T47D (cell line): ENCODE measurements at regions not wholly inside any gene's neighbourhood (a gene's known extent, or its start where the extent isn't known, plus 50 kb on each side); places are given as distances from the start of the nearest gene placed in this dataset.

ENCODE experiments used
- DNase-seq, 2 experiments: peaks; one replicate each; pipeline versions ENCODE4 v3.0.0 to v3.0.0-alpha.2; 2011 to 2012; ENCODE audit warnings: low read depth in 1 of 2, low spot score in 1 of 2
- JUND ChIP-seq: IDR thresholded peaks from 2 replicates; pipeline ENCODE4 v1.6.1; 2012; ENCODE audit warnings: low read depth
- in situ Hi-C: cut with HindIII; loops from 2 replicates; pipeline ENCODE4 v1.10.0; 2016; ENCODE audit warnings: low sequenced_read_pairs, low pct_unique_long_range_greater_than_20kb

- DNase-seq, result no peak
Measured at GRCh38 chr2:153057743-153058142, 339.3 kb downstream of the ARL6IP6 start.

GRCh38 chr2:153055182-153055581 is 336.8 kb downstream of the ARL6IP6 start:
- in situ Hi-C loops, result no loop called here
- no peak for TF ChIP-seq JUND
- peak in 1 of 2 experiments; percentile 19 for DNase-seq

More at GRCh38 chr2:153057743-153058142, 339.3 kb downstream of the ARL6IP6 start:
- no peak for TF ChIP-seq JUND
- in situ Hi-C loops, result no loop called here

GRCh38 chr2:153052807-153053559 is 334.6 kb downstream of the ARL6IP6 start:
- in situ Hi-C loops, result no loop called here
- no peak for TF ChIP-seq JUND
- no peak for DNase-seq

GRCh38 chr2:153047220-153047619 is 328.8 kb downstream of the ARL6IP6 start:
- DNase-seq, result no peak
- no peak for TF ChIP-seq JUND
- in situ Hi-C loops, result no loop called here

- no peak for TF ChIP-seq JUND
- no peak for DNase-seq
- in situ Hi-C loops, result no loop called here
Measured at GRCh38 chr2:153043385-153043784, 325.0 kb downstream of the ARL6IP6 start.

- no peak for DNase-seq
- in situ Hi-C loops, result no loop called here
- no peak for TF ChIP-seq JUND
Measured at GRCh38 chr2:153028626-153029025, 310.2 kb downstream of the ARL6IP6 start.

- no peak for DNase-seq
- TF ChIP-seq JUND, result no peak
- in situ Hi-C loops, result no loop called here
Measured at GRCh38 chr2:153027533-153027932, 309.1 kb downstream of the ARL6IP6 start.

GRCh38 chr2:153020201-153020600 is 301.8 kb downstream of the ARL6IP6 start:
- no peak for DNase-seq
- no peak for TF ChIP-seq JUND
- in situ Hi-C loops, result no loop called here

GRCh38 chr2:153005071-153005730 is 286.8 kb downstream of the ARL6IP6 start:
- in situ Hi-C loops, result no loop called here
- no peak for DNase-seq
- TF ChIP-seq JUND, result no peak

- in situ Hi-C loops, result no loop called here
- no peak for TF ChIP-seq JUND
- no peak for DNase-seq
Measured at GRCh38 chr2:153004627-153005026, 286.2 kb downstream of the ARL6IP6 start.

GRCh38 chr2:152974146-152974545 is 255.7 kb downstream of the ARL6IP6 start:
- TF ChIP-seq JUND, result no peak
- in situ Hi-C loops, result no loop called here
- no peak for DNase-seq

GRCh38 chr2:152971685-152972084 is 253.3 kb downstream of the ARL6IP6 start:
- DNase-seq, result no peak
- in situ Hi-C loops, result no loop called here
- no peak for TF ChIP-seq JUND

GRCh38 chr2:152962446-152962845 is 244.0 kb downstream of the ARL6IP6 start:
- DNase-seq, result peak in 1 of 2 experiments; percentile 2
- no peak for TF ChIP-seq JUND
- in situ Hi-C loops, result no loop called here
